CD4-positive, alpha-beta memory T cell (primary cell): ENCODE measurements at regions not wholly inside any gene's neighbourhood (a gene's known extent, or its start where the extent isn't known, plus 50 kb on each side); places are given as distances from the start of the nearest gene placed in this dataset.

Experiments
- CTCF ChIA-PET: fragments of 350-600 bp; sonication (Branson Sonifier 250); formaldehyde crosslinking; loops from one replicate; lab custom pipeline; 2021; ENCODE audit warnings: inconsistent platforms; ENCODE audit not compliant: partially characterized antibody; lab: Charles Lee
- POLR2A ChIA-PET: fragments of 350-600 bp; sonication (Branson Sonifier 250); formaldehyde crosslinking; loops from one replicate; lab custom pipeline; 2021; ENCODE audit not compliant: partially characterized antibody; lab: Charles Lee
- DNase-seq, 5 donors: peaks; one replicate each; pipeline versions ENCODE4 v3.0.0 to v3.0.0-alpha.2; 2020 to 2022; ENCODE audit warnings: mixed read lengths in 1 of 5
- H3K27ac ChIP-seq: one replicate; pipeline ENCODE4 v1.7.0; 2013; ENCODE audit warnings: low read depth, low read length
- H3K27me3 ChIP-seq: 2 replicates; pipeline ENCODE4 v1.7.0; 2013; ENCODE audit warnings: mild to moderate bottlenecking, low read length, moderate library complexity; ENCODE audit not compliant: insufficient read depth
- H3K36me3 ChIP-seq: 2 replicates; pipeline ENCODE4 v1.7.0; 2013; ENCODE audit warnings: mild to moderate bottlenecking, low read length, moderate library complexity; ENCODE audit not compliant: insufficient read depth
- H3K4me1 ChIP-seq: 2 replicates; pipeline ENCODE4 v1.7.0; 2013; ENCODE audit warnings: mild to moderate bottlenecking, low read length, moderate library complexity; ENCODE audit not compliant: insufficient read depth
- H3K4me3 ChIP-seq, 2 donors: one replicate each; pipeline ENCODE4 v1.7.0; 2013; ENCODE audit warnings: low read length in 2 of 2, mild to moderate bottlenecking in 1 of 2
- H3K9me3 ChIP-seq, 2 donors: one replicate each; pipeline ENCODE4 v1.7.0; 2013; ENCODE audit warnings: low read length in 2 of 2, control low read depth in 1 of 2; ENCODE audit not compliant: control insufficient read depth in 1 of 2
- H3K27ac Mint-ChIP-seq, 7 donors: one replicate each; pipeline ENCODE4 v1.8.0; 2020 to 2021; ENCODE audit warnings: mixed read lengths in 7 of 7, mild to moderate bottlenecking in 6 of 7, inconsistent platforms in 3 of 7, moderate library complexity in 3 of 7
- H3K27me3 Mint-ChIP-seq, 2 donors: one replicate each; pipeline ENCODE4 v1.8.0; 2020 to 2021; ENCODE audit warnings: mixed read lengths in 2 of 2
- H3K36me3 Mint-ChIP-seq, 2 donors: one replicate each; pipeline ENCODE4 v1.8.0; 2020 to 2021; ENCODE audit warnings: mixed read lengths in 2 of 2, inconsistent platforms in 1 of 2, mild to moderate bottlenecking in 1 of 2
- H3K4me1 Mint-ChIP-seq, 4 donors: one replicate each; pipeline ENCODE4 v1.8.0; 2020 to 2021; ENCODE audit warnings: mixed read lengths in 4 of 4, mild to moderate bottlenecking in 1 of 4
- H3K4me3 Mint-ChIP-seq, 8 donors: one replicate each; pipeline ENCODE4 v1.8.0; 2020 to 2021; ENCODE audit warnings: mixed read lengths in 8 of 8, mild to moderate bottlenecking in 7 of 8, moderate library complexity in 6 of 8, inconsistent platforms in 3 of 8
- H3K9me3 Mint-ChIP-seq, 8 donors: one replicate each; pipeline ENCODE4 v1.8.0; 2020 to 2021; ENCODE audit warnings: mixed read lengths in 8 of 8, mild to moderate bottlenecking in 5 of 8, inconsistent platforms in 3 of 8, moderate library complexity in 1 of 8
- intact Hi-C: fragments of 100-400 bp; cut with micrococcal nuclease; formaldehyde crosslinking; loops from one replicate; pipeline ENCODE4 v1.15.1; 2023

GRCh38 chr10:36515319-36515718 lies 610.1 kb upstream of the ANKRD30A start:
- H3K4me3 Mint-ChIP-seq: no peak overlapping the region
- ChIA-PET CTCF (no interaction called here), POLR2A (no interaction called here)
- no peaks in the 10 kb centered on the region for H3K4me1 Mint-ChIP-seq
- no peaks in the 10 kb centered on the region for H3K4me1 ChIP-seq
- H3K27me3 ChIP-seq: no peaks in the 10 kb centered on the region
- H3K27ac ChIP-seq: no peak overlapping the region
- intact Hi-C loops: no loop called here
- no peak for DNase-seq
- H3K36me3 Mint-ChIP-seq: no peaks in the 10 kb centered on the region
- H3K27me3 Mint-ChIP-seq: no peaks in the 10 kb centered on the region
- H3K27ac Mint-ChIP-seq: no peak overlapping the region
- H3K4me3 ChIP-seq: no peak overlapping the region
- no peaks in the 10 kb centered on the region for H3K36me3 ChIP-seq
- H3K9me3 Mint-ChIP-seq: peaks cover 0 to 14% (median 9%) of the 10 kb centered on the region in 8 donors
- no peaks in the 10 kb centered on the region for H3K9me3 ChIP-seq

GRCh38 chr10:36507715-36508114 lies 617.7 kb upstream of the ANKRD30A start:
- POLR2A ChIA-PET: no interaction called here
- H3K36me3 Mint-ChIP-seq: no peaks in the 10 kb centered on the region
- CTCF ChIA-PET: no interaction called here
- H3K27ac Mint-ChIP-seq: no peak overlapping the region
- H3K4me1 ChIP-seq: no peaks in the 10 kb centered on the region
- H3K27me3 Mint-ChIP-seq: no peaks in the 10 kb centered on the region
- intact Hi-C loops: no loop called here
- no peak overlapping the region for H3K27ac ChIP-seq
- no peaks in the 10 kb centered on the region for H3K27me3 ChIP-seq
- peaks cover 0 to 2% (median 0%) of the 10 kb centered on the region in 4 donors for H3K4me1 Mint-ChIP-seq
- no peak for DNase-seq
- H3K4me3 ChIP-seq: no peak overlapping the region
- no peaks in the 10 kb centered on the region for H3K36me3 ChIP-seq
- no peak overlapping the region for H3K4me3 Mint-ChIP-seq
- H3K9me3 Mint-ChIP-seq: peaks cover 0 to 10% (median 5%) of the 10 kb centered on the region in 8 donors
- no peaks in the 10 kb centered on the region for H3K9me3 ChIP-seq

- intact Hi-C loops: no loop called here
- H3K4me1 ChIP-seq: no peaks in the 10 kb centered on the region
- Mint-ChIP-seq H3K4me3 (no peak overlapping the region), H3K4me1 (peaks cover 0 to 2% (median 0%) of the 10 kb centered on the region in 4 donors), H3K27ac (no peak overlapping the region), H3K27me3 (no peaks in the 10 kb centered on the region), H3K36me3 (no peaks in the 10 kb centered on the region), H3K9me3 (peaks cover 0 to 7% (median 4%) of the 10 kb centered on the region in 8 donors)
- POLR2A ChIA-PET: no interaction called here
- H3K27ac ChIP-seq: no peak overlapping the region
- H3K9me3 ChIP-seq: no peaks in the 10 kb centered on the region
- H3K27me3 ChIP-seq: no peaks in the 10 kb centered on the region
- H3K36me3 ChIP-seq: no peaks in the 10 kb centered on the region
- no peak for DNase-seq
- CTCF ChIA-PET: no interaction called here
- no peak overlapping the region for H3K4me3 ChIP-seq
Observed at GRCh38 chr10:36506697-36507496, 618.5 kb upstream of the ANKRD30A start.

- H3K4me3 ChIP-seq: no peak overlapping the region
- H3K4me1 ChIP-seq: no peaks in the 10 kb centered on the region
- intact Hi-C loops: no loop called here
- Mint-ChIP-seq H3K4me1 (peaks cover 0 to 2% (median 0%) of the 10 kb centered on the region in 4 donors), H3K36me3 (no peaks in the 10 kb centered on the region), H3K27me3 (no peaks in the 10 kb centered on the region), H3K27ac (no peak overlapping the region), H3K9me3 (peaks cover 0 to 7% (median 2%) of the 10 kb centered on the region in 8 donors), H3K4me3 (no peak overlapping the region)
- POLR2A ChIA-PET: no interaction called here
- H3K9me3 ChIP-seq: no peaks in the 10 kb centered on the region
- DNase-seq: no peak
- H3K36me3 ChIP-seq: no peaks in the 10 kb centered on the region
- no peaks in the 10 kb centered on the region for H3K27me3 ChIP-seq
- CTCF ChIA-PET: no interaction called here
- no peak overlapping the region for H3K27ac ChIP-seq
Observed at GRCh38 chr10:36506261-36506660, 619.1 kb upstream of the ANKRD30A start.

- CTCF ChIA-PET: interaction anchor here (0.6 kb wide), 1 partner anchor 140 kb away, joined by 3 read pairs; no protein-coding TSS in a partner anchor
- Histone ChIP-seq H3K27me3 (no peaks in the 10 kb centered on the region), H3K4me3 (no peak overlapping the region), H3K9me3 (no peaks in the 10 kb centered on the region), H3K27ac (no peak overlapping the region), H3K36me3 (no peaks in the 10 kb centered on the region), H3K4me1 (no peaks in the 10 kb centered on the region)
- H3K36me3 Mint-ChIP-seq: no peaks in the 10 kb centered on the region
- H3K27me3 Mint-ChIP-seq: no peaks in the 10 kb centered on the region
- DNase-seq: no peak
- no peak overlapping the region for H3K4me3 Mint-ChIP-seq
- intact Hi-C loops: no loop called here
- H3K4me1 Mint-ChIP-seq: peaks cover 0 to 2% (median 0%) of the 10 kb centered on the region in 4 donors
- H3K9me3 Mint-ChIP-seq: peaks cover 0 to 7% (median under 1%) of the 10 kb centered on the region in 8 donors
- POLR2A ChIA-PET: no interaction called here
- H3K27ac Mint-ChIP-seq: no peak overlapping the region
Observed at GRCh38 chr10:36504758-36505157, 620.6 kb upstream of the ANKRD30A start.

GRCh38 chr10:36500266-36500665 lies 625.1 kb upstream of the ANKRD30A start:
- H3K4me1 Mint-ChIP-seq: peaks cover 0 to 2% (median 0%) of the 10 kb centered on the region in 4 donors
- intact Hi-C loops: no loop called here
- peaks cover 0 to 6% (median 2%) of the 10 kb centered on the region in 8 donors for H3K9me3 Mint-ChIP-seq
- CTCF ChIA-PET: no interaction called here
- Histone ChIP-seq H3K4me3 (no peak overlapping the region), H3K27ac (no peak overlapping the region), H3K9me3 (no peaks in the 10 kb centered on the region), H3K4me1 (no peaks in the 10 kb centered on the region), H3K36me3 (no peaks in the 10 kb centered on the region), H3K27me3 (no peaks in the 10 kb centered on the region)
- H3K4me3 Mint-ChIP-seq: no peak overlapping the region
- no peak for DNase-seq
- no peak overlapping the region for H3K27ac Mint-ChIP-seq
- H3K27me3 Mint-ChIP-seq: no peaks in the 10 kb centered on the region
- POLR2A ChIA-PET: no interaction called here
- no peaks in the 10 kb centered on the region for H3K36me3 Mint-ChIP-seq

GRCh38 chr10:36499693-36500092 lies 625.7 kb upstream of the ANKRD30A start:
- Mint-ChIP-seq H3K36me3 (no peaks in the 10 kb centered on the region), H3K27ac (no peak overlapping the region), H3K9me3 (peaks cover 0 to 7% (median 2%) of the 10 kb centered on the region in 8 donors), H3K4me1 (peaks cover 0 to 2% (median 0%) of the 10 kb centered on the region in 4 donors), H3K4me3 (no peak overlapping the region), H3K27me3 (no peaks in the 10 kb centered on the region)
- POLR2A ChIA-PET: no interaction called here
- Histone ChIP-seq H3K4me1 (no peaks in the 10 kb centered on the region), H3K36me3 (no peaks in the 10 kb centered on the region), H3K9me3 (no peaks in the 10 kb centered on the region), H3K27me3 (no peaks in the 10 kb centered on the region), H3K27ac (no peak overlapping the region), H3K4me3 (no peak overlapping the region)
- CTCF ChIA-PET: no interaction called here
- DNase-seq: no peak
- intact Hi-C loops: no loop called here
